H1 (cell line): ENCODE measurements at regions not wholly inside any gene's neighbourhood (a gene's known extent, or its start where the extent isn't known, plus 50 kb on each side); places are given as distances from the start of the nearest gene placed in this dataset.

ENCODE experiments used
- KDM5A ChIP-seq: fragments of 200-600 bp; IDR thresholded peaks from 2 replicates; pipeline ENCODE4 v1.7.1; 2012; ENCODE audit warnings: mild to moderate bottlenecking, low read length, inconsistent platforms, mixed read lengths
- TAF1 ChIP-seq: IDR thresholded peaks from 2 replicates; pipeline ENCODE4 v1.6.1; 2011; ENCODE audit warnings: mild to moderate bottlenecking, low read depth, low read length

DNA sequence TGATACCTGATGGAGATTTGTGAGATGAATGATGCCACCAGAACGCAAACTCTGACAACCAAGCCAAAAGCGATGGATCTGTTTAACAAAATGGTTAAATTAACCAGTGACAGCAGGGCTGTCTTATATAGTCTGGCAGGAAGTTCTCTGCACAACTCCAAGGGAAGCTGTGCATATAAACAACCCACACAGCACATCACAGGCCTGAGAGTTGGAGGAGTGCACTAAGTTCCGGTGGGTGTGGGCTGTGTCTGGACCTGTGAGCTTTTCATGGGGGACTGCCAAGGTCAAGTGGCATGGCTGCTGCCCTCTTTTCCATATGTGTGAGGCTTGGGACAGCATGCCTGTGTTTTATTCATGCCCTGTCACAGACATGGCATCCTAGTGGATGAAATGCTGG lies 414.6 kb upstream of the TRIB2 start (continued):
- TF ChIP-seq KDM5A (no peak), TAF1 (no peak)
